NCI-H1105 (cell line): ENCODE measurements at regions not wholly inside any gene's neighbourhood (a gene's known extent, or its start where the extent isn't known, plus 50 kb on each side); places are given as distances from the start of the nearest gene placed in this dataset.
A peak's percentile ranks its signal among the peaks of the same experiment; 100 is the strongest.
"Not testable (repeated sequence)": the region's sequence is repeated elsewhere in the genome, so short reads cannot be mapped to it uniquely, and the experiment has no call there.

Source experiments
- DNase-seq: peaks from one replicate; lab custom pipeline; 2025; lab: John Stamatoyannopoulos, UW

- DNase-seq = no peak
Measured at GRCh38 chr7:26083113-26083512, 68.9 kb upstream of the NFE2L3 start.

GRCh38 chr7:26084418-26084817 lies 67.6 kb upstream of the NFE2L3 start:
- no peak for DNase-seq

- no peak for DNase-seq
Measured at GRCh38 chr7:26085771-26086170, 66.2 kb upstream of the NFE2L3 start.

- DNase-seq = no peak
Measured at GRCh38 chr7:26087321-26088091, 64.5 kb upstream of the NFE2L3 start.

GRCh38 chr7:26089469-26089868 lies 62.5 kb upstream of the NFE2L3 start:
- DNase-seq = not testable (repeated sequence)

GRCh38 chr7:26090927-26091519 lies 61.0 kb upstream of the NFE2L3 start:
- DNase-seq = peak; percentile 72

- no peak for DNase-seq
Measured at GRCh38 chr7:26091933-26092332, 60.1 kb upstream of the NFE2L3 start.

GRCh38 chr7:26093023-26093422 lies 59.0 kb upstream of the NFE2L3 start:
- DNase-seq = no peak

GRCh38 chr7:26096136-26096535 lies 55.9 kb upstream of the NFE2L3 start:
- DNase-seq = no peak

- DNase-seq = no peak
Measured at GRCh38 chr7:26097837-26098668, 53.9 kb upstream of the NFE2L3 start.

GRCh38 chr7:26099236-26099635 lies 52.8 kb upstream of the NFE2L3 start:
- no peak for DNase-seq

GRCh38 chr7:26100406-26101339 lies 51.3 kb upstream of the NFE2L3 start:
- no peak for DNase-seq

GRCh38 chr7:26101361-26102151 lies 50.4 kb upstream of the NFE2L3 start:
- no peak for DNase-seq

- no peak for DNase-seq
Measured at GRCh38 chr7:26102176-26102575, 49.8 kb upstream of the NFE2L3 start.
